DOHH2 (cell line): ENCODE measurements at regions not wholly inside any gene's neighbourhood (a gene's known extent, or its start where the extent isn't known, plus 50 kb on each side); places are given as distances from the start of the nearest gene placed in this dataset.
"Not testable (repeated sequence)": the region's sequence is repeated elsewhere in the genome, so short reads cannot be mapped to it uniquely, and the experiment has no call there.

Source experiments
- H3F3A ChIP-seq: fragments of 200-600 bp; sonication (generic), shearing (Covaris generic); 2 replicates; pipeline ENCODE4 v1.6.0; 2016; ENCODE audit warnings: antibody characterized with exemption, mild to moderate bottlenecking; ENCODE audit not compliant: control insufficient read depth, insufficient read depth
- H3K27ac ChIP-seq: fragments of 200-600 bp; sonication (generic); 2 replicates; pipeline ENCODE4 v1.5.1; 2014; ENCODE audit warnings: low read depth, mild to moderate bottlenecking, low read length, moderate library complexity
- H3K27me3 ChIP-seq: fragments of 200-600 bp; sonication (generic); 2 replicates; pipeline ENCODE4 v1.6.1; 2014; ENCODE audit warnings: mild to moderate bottlenecking, low read length, mixed read lengths; ENCODE audit not compliant: control insufficient read depth
- H3K36me3 ChIP-seq: fragments of 200-600 bp; sonication (generic); 2 replicates; pipeline ENCODE4 v1.6.1; 2014; ENCODE audit warnings: mild to moderate bottlenecking, low read length, moderate library complexity, mixed read lengths; ENCODE audit not compliant: control insufficient read depth
- H3K4me1 ChIP-seq: fragments of 200-600 bp; sonication (generic); 2 replicates; pipeline ENCODE4 v1.6.1; 2014; ENCODE audit warnings: mild to moderate bottlenecking, low read length, mixed read lengths; ENCODE audit not compliant: control insufficient read depth
- H3K4me2 ChIP-seq: fragments of 200-600 bp; sonication (generic); 2 replicates; pipeline ENCODE4 v1.6.0; 2014; ENCODE audit warnings: mild to moderate bottlenecking, low read length, moderate library complexity
- H3K4me3 ChIP-seq: fragments of 200-600 bp; sonication (generic); 2 replicates; pipeline ENCODE4 v1.5.1; 2014; ENCODE audit warnings: mild to moderate bottlenecking, low read length, mixed read lengths
- H3K79me2 ChIP-seq: fragments of 200-600 bp; sonication (generic); 2 replicates; pipeline ENCODE4 v1.6.1; 2014; ENCODE audit warnings: mild to moderate bottlenecking, low read length, mixed read lengths; ENCODE audit not compliant: control insufficient read depth
- H3K9me2 ChIP-seq: fragments of 200-600 bp; sonication (generic); replicated peaks from 2 replicates; pipeline ENCODE4 v1.6.1; 2014; ENCODE audit warnings: mild to moderate bottlenecking, low read length, mixed read lengths; ENCODE audit not compliant: control insufficient read depth
- H3K9me3 ChIP-seq: fragments of 200-600 bp; sonication (generic); 2 replicates; pipeline ENCODE4 v1.6.1; 2014; ENCODE audit warnings: antibody characterized with exemption, low read length, mixed read lengths; ENCODE audit not compliant: control insufficient read depth, insufficient read depth
- H4K20me1 ChIP-seq: fragments of 200-600 bp; sonication (generic); 2 replicates; pipeline ENCODE4 v1.6.0; 2014; ENCODE audit warnings: low read depth, mild to moderate bottlenecking, antibody characterized with exemption, low read length, moderate library complexity; ENCODE audit not compliant: control insufficient read depth, insufficient read depth
- CTCF ChIP-seq: fragments of 200-600 bp; sonication (generic); IDR thresholded peaks from one replicate; pipeline ENCODE4 v1.5.1; 2014; ENCODE audit warnings: antibody characterized with exemption, mild to moderate bottlenecking, low read depth, low read length; ENCODE audit not compliant: poor library complexity, severe bottlenecking
- EZH2phosphoT487 ChIP-seq: fragments of 200-600 bp; sonication (generic); IDR thresholded peaks from 2 replicates; pipeline ENCODE4 v1.6.1; 2017; ENCODE audit warnings: borderline replicate concordance, mild to moderate bottlenecking, antibody characterized with exemption, low read length, moderate library complexity, mixed read lengths

- Histone ChIP-seq H3K4me2 (no peak overlapping the region), H4K20me1 (no peaks in the 10 kb centered on the region), H3K9me3 (no peaks in the 10 kb centered on the region), H3K27ac (no peak overlapping the region), H3K9me2 (no peaks in the 10 kb centered on the region), H3K79me2 (no peaks in the 10 kb centered on the region), H3K36me3 (no peaks in the 10 kb centered on the region), H3K4me3 (no peak overlapping the region), H3K27me3 (no peaks in the 10 kb centered on the region), H3F3A (no peaks in the 10 kb centered on the region), H3K4me1 (no peaks in the 10 kb centered on the region)
- no peak for TF ChIP-seq CTCF
- TF ChIP-seq EZH2phosphoT487: no peak
Observed at GRCh38 chr12:115295886-115296285, 611.9 kb upstream of the TBX3 start.

- Histone ChIP-seq H4K20me1 (no peaks in the 10 kb centered on the region), H3K79me2 (no peaks in the 10 kb centered on the region), H3F3A (no peaks in the 10 kb centered on the region), H3K9me2 (no peaks in the 10 kb centered on the region), H3K4me1 (no peaks in the 10 kb centered on the region), H3K9me3 (no peaks in the 10 kb centered on the region), H3K4me3 (no peak overlapping the region), H3K4me2 (no peak overlapping the region), H3K36me3 (no peaks in the 10 kb centered on the region), H3K27ac (no peak overlapping the region), H3K27me3 (no peaks in the 10 kb centered on the region)
- no peak for TF ChIP-seq CTCF
- TF ChIP-seq EZH2phosphoT487: no peak
Observed at GRCh38 chr12:115294453-115295133, 610.6 kb upstream of the TBX3 start.

GRCh38 chr12:115285429-115285828 is 601.5 kb upstream of the TBX3 start:
- H3K79me2 ChIP-seq, H3K27ac ChIP-seq, H3K4me1 ChIP-seq, H3K27me3 ChIP-seq, H3K4me2 ChIP-seq, H3K4me3 ChIP-seq, H4K20me1 ChIP-seq, H3K9me3 ChIP-seq, H3K9me2 ChIP-seq, H3K36me3 ChIP-seq, H3F3A ChIP-seq: not testable (repeated sequence)

- TF ChIP-seq CTCF (no peak), EZH2phosphoT487 (no peak)
- no peaks in the 10 kb centered on the region for H3K4me1 ChIP-seq
- no peaks in the 10 kb centered on the region for H4K20me1 ChIP-seq
- no peaks in the 10 kb centered on the region for H3K36me3 ChIP-seq
- no peaks in the 10 kb centered on the region for H3K27me3 ChIP-seq
- no peaks in the 10 kb centered on the region for H3K9me2 ChIP-seq
- H3F3A ChIP-seq: no peaks in the 10 kb centered on the region
- no peaks in the 10 kb centered on the region for H3K79me2 ChIP-seq
- H3K4me2 ChIP-seq: no peak overlapping the region
- no peak overlapping the region for H3K4me3 ChIP-seq
- H3K27ac ChIP-seq: no peak overlapping the region
- H3K9me3 ChIP-seq: no peaks in the 10 kb centered on the region
Observed at GRCh38 chr12:115273456-115273855, 589.5 kb upstream of the TBX3 start.
